HEK293T (cell line): ENCODE measurements at regions not wholly inside any gene's neighbourhood (a gene's known extent, or its start where the extent isn't known, plus 50 kb on each side); places are given as distances from the start of the nearest gene placed in this dataset.

Experiments used
- ARNT ChIP-seq: fragments of 450-650 bp; IDR thresholded peaks from 2 replicates; pipeline ENCODE4 v1.6.1; 2017; ENCODE audit warnings: mild to moderate bottlenecking
- FOXK2 ChIP-seq: fragments of 450-650 bp; IDR thresholded peaks from 2 replicates; pipeline ENCODE4 v1.6.1; 2016; ENCODE audit warnings: mild to moderate bottlenecking
- FOXM1 ChIP-seq: fragments of 450-650 bp; IDR thresholded peaks from 2 replicates; pipeline ENCODE4 v1.6.1; 2017; ENCODE audit warnings: mild to moderate bottlenecking, borderline replicate concordance
- HDGF ChIP-seq: fragments of 450-650 bp; IDR thresholded peaks from 2 replicates; pipeline ENCODE4 v1.6.1; 2017; ENCODE audit warnings: antibody characterized with exemption, borderline replicate concordance
- L3MBTL2 ChIP-seq: fragments of 450-650 bp; conservative IDR thresholded peaks from 2 replicates; pipeline ENCODE4 v1.6.1; 2016; ENCODE audit warnings: mild to moderate bottlenecking
- NFRKB ChIP-seq: fragments of 450-650 bp; IDR thresholded peaks from 2 replicates; pipeline ENCODE4 v1.6.1; 2016; ENCODE audit warnings: mild to moderate bottlenecking, moderate library complexity
- SP1 ChIP-seq: fragments of 450-650 bp; IDR thresholded peaks from 2 replicates; pipeline ENCODE4 v1.6.1; 2017
- SUZ12 ChIP-seq: fragments of 450-650 bp; IDR thresholded peaks from 2 replicates; pipeline ENCODE4 v1.6.1; 2016; ENCODE audit warnings: mild to moderate bottlenecking
- TARDBP ChIP-seq: fragments of 450-650 bp; IDR thresholded peaks from 2 replicates; pipeline ENCODE4 v1.6.1; 2016
- TF ChIP-seq, protein P1 (sequence below): fragments of 450-650 bp; IDR thresholded peaks from 2 replicates; pipeline ENCODE4 v1.6.1; 2016

GRCh38 chr3:164236851-164237250 lies 841.4 kb downstream of the SI start:
- TF ChIP-seq SUZ12 (no peak), ARNT (no peak), NFRKB (no peak), HDGF (no peak), SP1 (no peak), TARDBP (no peak), L3MBTL2 (no peak), FOXM1 (no peak), FOXK2 (no peak)
- TF ChIP-seq, protein P1, sequence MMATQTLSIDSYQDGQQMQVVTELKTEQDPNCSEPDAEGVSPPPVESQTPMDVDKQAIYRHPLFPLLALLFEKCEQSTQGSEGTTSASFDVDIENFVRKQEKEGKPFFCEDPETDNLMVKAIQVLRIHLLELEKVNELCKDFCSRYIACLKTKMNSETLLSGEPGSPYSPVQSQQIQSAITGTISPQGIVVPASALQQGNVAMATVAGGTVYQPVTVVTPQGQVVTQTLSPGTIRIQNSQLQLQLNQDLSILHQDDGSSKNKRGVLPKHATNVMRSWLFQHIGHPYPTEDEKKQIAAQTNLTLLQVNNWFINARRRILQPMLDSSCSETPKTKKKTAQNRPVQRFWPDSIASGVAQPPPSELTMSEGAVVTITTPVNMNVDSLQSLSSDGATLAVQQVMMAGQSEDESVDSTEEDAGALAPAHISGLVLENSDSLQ, result no peak
